PC-3 (cell line): ENCODE measurements at regions not wholly inside any gene's neighbourhood (a gene's known extent, or its start where the extent isn't known, plus 50 kb on each side); places are given as distances from the start of the nearest gene placed in this dataset.
A peak's percentile ranks its signal among the peaks of the same experiment; 100 is the strongest.

ENCODE experiments used
- CTCF ChIP-seq: fragments of 300-600 bp; sonication (generic); conservative IDR thresholded peaks from 2 replicates; pipeline ENCODE4 v1.5.1; 2017; ENCODE audit warnings: antibody characterized with exemption, low read depth, mild to moderate bottlenecking, low read length
- EZH2 ChIP-seq: fragments of 300-600 bp; sonication (generic); IDR thresholded peaks from one replicate; pipeline ENCODE4 v1.6.1; 2017; ENCODE audit warnings: antibody characterized with exemption, mild to moderate bottlenecking, low read length; ENCODE audit not compliant: unreplicated experiment
- EZH2phosphoT487 ChIP-seq: fragments of 300-600 bp; sonication (generic); IDR thresholded peaks from 2 replicates; pipeline ENCODE4 v1.6.1; 2018; ENCODE audit warnings: mild to moderate bottlenecking, antibody characterized with exemption, low read length, borderline replicate concordance

GRCh38 chr7:142485617-142486226 lies 227.9 kb upstream of the PRSS58 start:
- TF ChIP-seq CTCF (peak; percentile 49), EZH2 (no peak), EZH2phosphoT487 (no peak)
